ENCODE measurements at regions not wholly inside any gene's neighbourhood (a gene's known extent, or its start where the extent isn't known, plus 50 kb on each side); places are given as distances from the start of the nearest gene placed in this dataset.

DNA sequence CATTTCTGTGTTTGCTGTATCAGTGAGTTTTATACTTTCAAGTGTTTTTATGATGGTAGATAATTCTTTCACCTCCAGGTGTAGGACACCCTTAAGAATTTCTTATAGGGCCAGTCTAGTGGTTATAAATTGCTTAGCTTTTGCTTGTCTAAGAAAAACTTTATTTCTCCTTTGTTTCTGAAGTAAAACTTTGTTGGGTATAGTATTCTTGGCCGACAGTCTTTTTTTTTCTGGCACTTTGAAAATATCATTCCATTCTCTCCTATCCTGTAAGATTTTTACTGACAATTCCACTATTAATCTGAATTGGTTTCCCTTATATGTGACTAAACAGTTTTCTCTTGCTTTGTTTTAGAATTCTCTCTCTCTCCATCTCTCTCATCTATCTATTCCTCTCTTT, 118.7 kb upstream of the LRRTM4 start:
- Mint-ChIP-seq H3K36me3 (ENCODE audit: insufficient read depth) (no peaks in the 10 kb centered on the region), H3K27ac (no peak overlapping the region), H3K4me1 (ENCODE audit: low read depth) (no peaks in the 10 kb centered on the region), H3K9me3 (ENCODE audit: low read depth) (peaks cover 35% of the 10 kb centered on the region), H3K4me3 (ENCODE audit: low read depth) (no peak overlapping the region), H3K27me3 (no peaks in the 10 kb centered on the region)
- TF ChIP-seq, protein P1, sequence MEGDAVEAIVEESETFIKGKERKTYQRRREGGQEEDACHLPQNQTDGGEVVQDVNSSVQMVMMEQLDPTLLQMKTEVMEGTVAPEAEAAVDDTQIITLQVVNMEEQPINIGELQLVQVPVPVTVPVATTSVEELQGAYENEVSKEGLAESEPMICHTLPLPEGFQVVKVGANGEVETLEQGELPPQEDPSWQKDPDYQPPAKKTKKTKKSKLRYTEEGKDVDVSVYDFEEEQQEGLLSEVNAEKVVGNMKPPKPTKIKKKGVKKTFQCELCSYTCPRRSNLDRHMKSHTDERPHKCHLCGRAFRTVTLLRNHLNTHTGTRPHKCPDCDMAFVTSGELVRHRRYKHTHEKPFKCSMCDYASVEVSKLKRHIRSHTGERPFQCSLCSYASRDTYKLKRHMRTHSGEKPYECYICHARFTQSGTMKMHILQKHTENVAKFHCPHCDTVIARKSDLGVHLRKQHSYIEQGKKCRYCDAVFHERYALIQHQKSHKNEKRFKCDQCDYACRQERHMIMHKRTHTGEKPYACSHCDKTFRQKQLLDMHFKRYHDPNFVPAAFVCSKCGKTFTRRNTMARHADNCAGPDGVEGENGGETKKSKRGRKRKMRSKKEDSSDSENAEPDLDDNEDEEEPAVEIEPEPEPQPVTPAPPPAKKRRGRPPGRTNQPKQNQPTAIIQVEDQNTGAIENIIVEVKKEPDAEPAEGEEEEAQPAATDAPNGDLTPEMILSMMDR (IDR thresholded peaks at IDR 0.05; ENCODE audit: unreplicated experiment) = no peak
- DNase-seq (ENCODE audit: low spot score, unreplicated experiment) = no peak

DNA sequence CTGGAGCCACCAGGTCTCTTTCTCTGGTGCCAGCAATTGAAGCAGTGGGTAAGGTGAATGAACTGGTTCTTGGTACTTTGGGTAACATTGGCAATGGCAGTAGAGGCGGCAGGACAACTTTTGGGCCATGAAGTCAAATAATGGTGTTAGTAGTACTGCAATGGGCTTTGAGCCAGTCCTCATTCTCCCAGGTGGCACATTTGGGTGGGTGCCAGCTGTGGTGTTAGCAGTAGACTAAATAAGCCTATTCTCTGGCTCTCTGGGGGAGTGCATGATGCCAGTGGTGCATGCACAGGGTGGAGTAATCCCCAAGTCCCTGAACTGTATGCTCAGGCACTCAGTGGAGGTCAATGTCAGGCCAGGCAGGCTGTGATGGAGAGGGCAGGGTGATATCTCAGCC, 120.2 kb upstream of the LRRTM4 start:
- no peak for DNase-seq (ENCODE audit: low spot score, unreplicated experiment)
- Mint-ChIP-seq H3K9me3 (ENCODE audit: low read depth) (peaks cover 35% of the 10 kb centered on the region), H3K4me3 (ENCODE audit: low read depth) (no peak overlapping the region), H3K36me3 (ENCODE audit: insufficient read depth) (no peaks in the 10 kb centered on the region), H3K27ac (no peak overlapping the region), H3K4me1 (ENCODE audit: low read depth) (no peaks in the 10 kb centered on the region), H3K27me3 (no peaks in the 10 kb centered on the region)
- TF ChIP-seq, protein P1 (IDR thresholded peaks at IDR 0.05; ENCODE audit: unreplicated experiment) = no peak

DNA sequence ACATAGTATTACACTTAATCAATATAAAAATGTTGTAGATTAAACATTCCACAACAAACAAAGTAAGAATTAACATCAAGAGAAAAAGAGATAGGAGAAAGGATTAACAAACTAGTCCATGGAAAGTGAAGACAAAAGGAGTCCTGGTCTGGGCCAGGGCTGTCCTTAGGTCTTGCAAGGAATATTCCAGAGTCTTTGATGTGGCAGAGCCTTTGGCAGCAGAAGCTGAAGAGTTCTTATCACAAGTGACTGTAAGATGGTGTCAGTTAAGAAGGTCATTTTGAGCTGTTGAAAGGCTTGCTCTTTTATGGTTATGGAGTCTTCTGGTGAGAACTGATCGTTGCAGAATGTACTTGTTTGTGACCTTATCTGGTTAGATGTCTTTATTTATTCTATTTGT, 127.7 kb upstream of the LRRTM4 start:
- no peak for DNase-seq (ENCODE audit: low spot score, unreplicated experiment)
- Mint-ChIP-seq H3K27ac (no peak overlapping the region), H3K4me1 (ENCODE audit: low read depth) (peaks cover 7% of the 10 kb centered on the region), H3K9me3 (ENCODE audit: low read depth) (peaks cover 4% of the 10 kb centered on the region), H3K4me3 (ENCODE audit: low read depth) (no peak overlapping the region), H3K36me3 (ENCODE audit: insufficient read depth) (no peaks in the 10 kb centered on the region), H3K27me3 (no peaks in the 10 kb centered on the region)
- TF ChIP-seq, protein P1 (IDR thresholded peaks at IDR 0.05; ENCODE audit: unreplicated experiment) = no peak

DNA sequence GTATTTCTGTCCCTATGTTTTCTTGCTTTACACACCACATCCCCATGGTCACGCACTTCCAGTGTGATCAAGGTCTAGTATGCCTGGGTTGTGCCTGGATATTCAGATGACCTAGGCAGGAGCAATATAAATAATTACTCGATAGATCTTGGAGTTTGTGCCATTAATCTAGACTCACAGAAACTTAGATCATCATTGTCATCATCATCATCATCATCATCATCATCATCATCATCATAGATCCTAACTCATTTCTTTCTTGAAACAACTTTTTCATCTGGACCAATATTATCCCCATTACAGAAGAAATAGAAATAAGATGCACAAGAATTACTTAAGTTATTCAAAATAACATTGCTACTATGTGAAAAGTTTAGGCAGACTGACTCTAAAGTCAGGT, 130.3 kb upstream of the LRRTM4 start:
- no peaks in the 10 kb centered on the region for H3K27me3 Mint-ChIP-seq
- TF ChIP-seq, protein P1 (IDR thresholded peaks at IDR 0.05; ENCODE audit: unreplicated experiment) = no peak
- no peaks in the 10 kb centered on the region for H3K9me3 Mint-ChIP-seq (ENCODE audit: low read depth)
- H3K36me3 Mint-ChIP-seq (ENCODE audit: insufficient read depth) = no peaks in the 10 kb centered on the region
- no peak for DNase-seq (ENCODE audit: low spot score, unreplicated experiment)
- peaks cover 7% of the 10 kb centered on the region for H3K4me1 Mint-ChIP-seq (ENCODE audit: low read depth)
- no peak overlapping the region for H3K4me3 Mint-ChIP-seq (ENCODE audit: low read depth)
- no peak overlapping the region for H3K27ac Mint-ChIP-seq

DNA sequence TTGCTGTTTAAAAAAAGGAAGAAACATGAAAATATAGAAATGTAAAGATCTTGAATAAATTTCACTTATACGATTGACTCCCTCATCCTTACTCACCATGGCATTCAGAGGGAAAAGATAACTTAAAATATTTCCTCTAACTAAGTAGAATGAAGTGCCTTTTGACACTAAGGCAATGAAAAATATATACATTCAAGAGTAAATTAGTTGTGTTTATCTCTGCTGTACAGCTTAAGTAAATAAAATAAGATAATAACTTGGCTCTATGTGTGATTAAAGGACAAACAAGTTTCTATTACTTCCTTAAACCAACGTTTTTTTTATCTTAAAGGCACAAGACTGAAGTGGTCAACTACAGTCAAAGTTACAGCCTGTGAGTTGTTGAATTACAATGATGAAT, 142.3 kb upstream of the LRRTM4 start:
- Mint-ChIP-seq H3K4me3 (ENCODE audit: low read depth) (no peak overlapping the region), H3K9me3 (ENCODE audit: low read depth) (peaks cover 3% of the 10 kb centered on the region), H3K27me3 (no peaks in the 10 kb centered on the region), H3K36me3 (ENCODE audit: insufficient read depth) (no peaks in the 10 kb centered on the region), H3K4me1 (ENCODE audit: low read depth) (peaks cover 3% of the 10 kb centered on the region), H3K27ac (no peak overlapping the region)
- TF ChIP-seq, protein P1 (IDR thresholded peaks at IDR 0.05; ENCODE audit: unreplicated experiment) = no peak
- no peak for DNase-seq (ENCODE audit: low spot score, unreplicated experiment)
